ENCODE measurements at regions not wholly inside any gene's neighbourhood (a gene's known extent, or its start where the extent isn't known, plus 50 kb on each side); places are given as distances from the start of the nearest gene placed in this dataset.

- TF ChIP-seq, protein P1, sequence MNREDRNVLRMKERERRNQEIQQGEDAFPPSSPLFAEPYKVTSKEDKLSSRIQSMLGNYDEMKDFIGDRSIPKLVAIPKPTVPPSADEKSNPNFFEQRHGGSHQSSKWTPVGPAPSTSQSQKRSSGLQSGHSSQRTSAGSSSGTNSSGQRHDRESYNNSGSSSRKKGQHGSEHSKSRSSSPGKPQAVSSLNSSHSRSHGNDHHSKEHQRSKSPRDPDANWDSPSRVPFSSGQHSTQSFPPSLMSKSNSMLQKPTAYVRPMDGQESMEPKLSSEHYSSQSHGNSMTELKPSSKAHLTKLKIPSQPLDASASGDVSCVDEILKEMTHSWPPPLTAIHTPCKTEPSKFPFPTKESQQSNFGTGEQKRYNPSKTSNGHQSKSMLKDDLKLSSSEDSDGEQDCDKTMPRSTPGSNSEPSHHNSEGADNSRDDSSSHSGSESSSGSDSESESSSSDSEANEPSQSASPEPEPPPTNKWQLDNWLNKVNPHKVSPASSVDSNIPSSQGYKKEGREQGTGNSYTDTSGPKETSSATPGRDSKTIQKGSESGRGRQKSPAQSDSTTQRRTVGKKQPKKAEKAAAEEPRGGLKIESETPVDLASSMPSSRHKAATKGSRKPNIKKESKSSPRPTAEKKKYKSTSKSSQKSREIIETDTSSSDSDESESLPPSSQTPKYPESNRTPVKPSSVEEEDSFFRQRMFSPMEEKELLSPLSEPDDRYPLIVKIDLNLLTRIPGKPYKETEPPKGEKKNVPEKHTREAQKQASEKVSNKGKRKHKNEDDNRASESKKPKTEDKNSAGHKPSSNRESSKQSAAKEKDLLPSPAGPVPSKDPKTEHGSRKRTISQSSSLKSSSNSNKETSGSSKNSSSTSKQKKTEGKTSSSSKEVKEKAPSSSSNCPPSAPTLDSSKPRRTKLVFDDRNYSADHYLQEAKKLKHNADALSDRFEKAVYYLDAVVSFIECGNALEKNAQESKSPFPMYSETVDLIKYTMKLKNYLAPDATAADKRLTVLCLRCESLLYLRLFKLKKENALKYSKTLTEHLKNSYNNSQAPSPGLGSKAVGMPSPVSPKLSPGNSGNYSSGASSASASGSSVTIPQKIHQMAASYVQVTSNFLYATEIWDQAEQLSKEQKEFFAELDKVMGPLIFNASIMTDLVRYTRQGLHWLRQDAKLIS (CRISPR knock-in tag; IDR thresholded peaks at IDR 0.05; ENCODE audit: borderline replicate concordance) = no peak
- TF ChIP-seq ZNF317 (CRISPR knock-in tag; IDR thresholded peaks at IDR 0.05; ENCODE audit: borderline replicate concordance, low read depth) (no peak), NR3C1 (CRISPR knock-in tag; conservative IDR thresholded peaks at IDR 0.05; ENCODE audit: low read depth) (no peak), RELA (CRISPR knock-in tag; IDR thresholded peaks at IDR 0.05; ENCODE audit: borderline replicate concordance) (no peak), MYBL2 (CRISPR knock-in tag; IDR thresholded peaks at IDR 0.05) (no peak)
Measured at GRCh38 chr12:3367750-3368444, 123.1 kb upstream of the PRMT8 start (continued).

DNA sequence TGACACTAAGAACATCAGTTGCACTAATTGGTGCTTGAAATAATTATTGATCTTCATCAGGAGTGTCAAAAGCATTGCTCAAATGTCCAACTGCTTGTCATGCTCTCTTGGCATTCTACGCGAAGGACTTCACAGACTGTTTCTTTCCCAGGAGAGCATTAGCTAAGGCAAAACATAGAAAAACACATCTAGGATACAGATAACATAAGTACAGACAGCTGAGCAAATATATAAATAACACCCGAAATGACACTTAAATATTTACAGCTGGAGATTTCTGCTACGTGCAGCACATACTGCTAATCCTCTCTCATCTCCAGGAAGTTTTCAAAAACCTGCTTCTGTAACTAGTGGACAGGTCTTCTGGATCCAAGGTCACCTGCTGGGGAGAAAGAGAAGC is 120.0 kb upstream of the PRMT8 start:
- no peaks in the 10 kb centered on the region for H3K36me3 Mint-ChIP-seq
- no peak for ATAC-seq
- no peaks in the 10 kb centered on the region for H3K4me1 Mint-ChIP-seq
- no peak overlapping the region for H3K27ac Mint-ChIP-seq
- H3K4me3 Mint-ChIP-seq = no peak overlapping the region
- H3K27me3 Mint-ChIP-seq (ENCODE audit: low read depth) = no peaks in the 10 kb centered on the region
- ChIA-PET CTCF (interaction anchor here (1.2 to 1.4 kb wide), 2 partner anchors 57 to 71 kb away, joined by 3 to 5 read pairs; no protein-coding TSS in a partner anchor), POLR2A (no interaction called here)
- no peaks in the 10 kb centered on the region for H3K9me3 Mint-ChIP-seq
- no peak for TF ChIP-seq HMGA2 (CRISPR knock-in tag; IDR thresholded peaks at IDR 0.05)
- no peak for TF ChIP-seq SOX15 (CRISPR knock-in tag; IDR thresholded peaks at IDR 0.05)
- no peak for TF ChIP-seq RORB (CRISPR knock-in tag; IDR thresholded peaks at IDR 0.05)
- TF ChIP-seq ZBTB21 (CRISPR knock-in tag; IDR thresholded peaks at IDR 0.05; ENCODE audit: borderline replicate concordance) = no peak
- TF ChIP-seq JAZF1 (CRISPR knock-in tag; IDR thresholded peaks at IDR 0.05) = no peak
- TF ChIP-seq NR3C1 (CRISPR knock-in tag; conservative IDR thresholded peaks at IDR 0.05; ENCODE audit: low read depth) = no peak
- no peak for TF ChIP-seq ATF6 (CRISPR knock-in tag; IDR thresholded peaks at IDR 0.05)
- TF ChIP-seq, protein P2, sequence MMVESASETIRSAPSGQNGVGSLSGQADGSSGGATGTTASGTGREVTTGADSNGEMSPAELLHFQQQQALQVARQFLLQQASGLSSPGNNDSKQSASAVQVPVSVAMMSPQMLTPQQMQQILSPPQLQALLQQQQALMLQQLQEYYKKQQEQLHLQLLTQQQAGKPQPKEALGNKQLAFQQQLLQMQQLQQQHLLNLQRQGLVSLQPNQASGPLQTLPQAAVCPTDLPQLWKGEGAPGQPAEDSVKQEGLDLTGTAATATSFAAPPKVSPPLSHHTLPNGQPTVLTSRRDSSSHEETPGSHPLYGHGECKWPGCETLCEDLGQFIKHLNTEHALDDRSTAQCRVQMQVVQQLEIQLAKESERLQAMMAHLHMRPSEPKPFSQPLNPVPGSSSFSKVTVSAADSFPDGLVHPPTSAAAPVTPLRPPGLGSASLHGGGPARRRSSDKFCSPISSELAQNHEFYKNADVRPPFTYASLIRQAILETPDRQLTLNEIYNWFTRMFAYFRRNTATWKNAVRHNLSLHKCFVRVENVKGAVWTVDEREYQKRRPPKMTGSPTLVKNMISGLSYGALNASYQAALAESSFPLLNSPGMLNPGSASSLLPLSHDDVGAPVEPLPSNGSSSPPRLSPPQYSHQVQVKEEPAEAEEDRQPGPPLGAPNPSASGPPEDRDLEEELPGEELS (CRISPR knock-in tag; IDR thresholded peaks at IDR 0.05) = no peak
- TF ChIP-seq, protein P3, sequence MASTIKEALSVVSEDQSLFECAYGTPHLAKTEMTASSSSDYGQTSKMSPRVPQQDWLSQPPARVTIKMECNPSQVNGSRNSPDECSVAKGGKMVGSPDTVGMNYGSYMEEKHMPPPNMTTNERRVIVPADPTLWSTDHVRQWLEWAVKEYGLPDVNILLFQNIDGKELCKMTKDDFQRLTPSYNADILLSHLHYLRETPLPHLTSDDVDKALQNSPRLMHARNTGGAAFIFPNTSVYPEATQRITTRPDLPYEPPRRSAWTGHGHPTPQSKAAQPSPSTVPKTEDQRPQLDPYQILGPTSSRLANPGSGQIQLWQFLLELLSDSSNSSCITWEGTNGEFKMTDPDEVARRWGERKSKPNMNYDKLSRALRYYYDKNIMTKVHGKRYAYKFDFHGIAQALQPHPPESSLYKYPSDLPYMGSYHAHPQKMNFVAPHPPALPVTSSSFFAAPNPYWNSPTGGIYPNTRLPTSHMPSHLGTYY (CRISPR knock-in tag; IDR thresholded peaks at IDR 0.05) = no peak
- TF ChIP-seq USF2 (CRISPR knock-in tag; IDR thresholded peaks at IDR 0.05) = no peak
- TF ChIP-seq ZNF232 (CRISPR knock-in tag; IDR thresholded peaks at IDR 0.05) = no peak
- DNase-seq (ENCODE audit: low spot score) = no peak

Data from WTC11 (cell line).